DND-41 (cell line): ENCODE measurements at regions not wholly inside any gene's neighbourhood (a gene's known extent, or its start where the extent isn't known, plus 50 kb on each side); places are given as distances from the start of the nearest gene placed in this dataset.

ENCODE experiments used
- CTCF ChIP-seq: IDR thresholded peaks from 2 replicates; pipeline ENCODE4 v1.5.1; 2012; ENCODE audit warnings: borderline replicate concordance, low read length, moderate library complexity, mild to moderate bottlenecking; ENCODE audit not compliant: poor library complexity, severe bottlenecking; ENCODE audit errors: extremely low read depth
- EZH2 ChIP-seq: IDR thresholded peaks from 3 replicates; pipeline ENCODE4 v1.6.1; 2012; ENCODE audit warnings: borderline replicate concordance, low read depth, mild to moderate bottlenecking, moderate library complexity, low read length, inconsistent platforms; ENCODE audit not compliant: severe bottlenecking

GRCh38 chr4:152032722-152033131, 271.9 kb upstream of the GATB start:
- TF ChIP-seq CTCF: no peak
- no peak for TF ChIP-seq EZH2
